Loucy (cell line): ENCODE measurements at regions not wholly inside any gene's neighbourhood (a gene's known extent, or its start where the extent isn't known, plus 50 kb on each side); places are given as distances from the start of the nearest gene placed in this dataset.

ENCODE experiments used
- H2AFZ ChIP-seq: fragments of 200-600 bp; sonication (generic); 2 replicates; pipeline ENCODE4 v1.6.0; 2016; ENCODE audit warnings: antibody characterized with exemption, mild to moderate bottlenecking, low read length, moderate library complexity
- H3F3A ChIP-seq: fragments of 200-600 bp; 2 replicates; pipeline ENCODE4 v1.6.0; 2016; ENCODE audit warnings: antibody characterized with exemption, low read depth, mild to moderate bottlenecking
- H3K27me3 ChIP-seq: fragments of 200-600 bp; sonication (generic); 2 replicates; pipeline ENCODE4 v1.6.1; 2014; ENCODE audit warnings: low read length, mild to moderate bottlenecking; ENCODE audit not compliant: insufficient read depth, poor library complexity, severe bottlenecking
- H3K36me3 ChIP-seq: fragments of 200-600 bp; sonication (generic); 2 replicates; pipeline ENCODE4 v1.6.1; 2016; ENCODE audit warnings: low read length; ENCODE audit not compliant: insufficient read depth
- H3K4me1 ChIP-seq: fragments of 200-600 bp; sonication (generic); 2 replicates; pipeline ENCODE4 v1.5.1; 2014; ENCODE audit warnings: low read length, mild to moderate bottlenecking; ENCODE audit not compliant: insufficient read depth, poor library complexity, severe bottlenecking
- H3K4me2 ChIP-seq: fragments of 200-600 bp; sonication (generic); 2 replicates; pipeline ENCODE4 v1.6.0; 2014; ENCODE audit warnings: antibody characterized with exemption, low read length, low read depth, mild to moderate bottlenecking; ENCODE audit not compliant: poor library complexity, severe bottlenecking
- H3K4me3 ChIP-seq: fragments of 200-600 bp; sonication (generic); 2 replicates; pipeline ENCODE4 v1.5.1; 2014; ENCODE audit warnings: low read length, mild to moderate bottlenecking, mixed read lengths; ENCODE audit not compliant: poor library complexity, severe bottlenecking
- H3K79me2 ChIP-seq: fragments of 200-600 bp; sonication (generic); 2 replicates; pipeline ENCODE4 v1.6.1; 2014; ENCODE audit warnings: low read length; ENCODE audit not compliant: insufficient read depth
- H3K9ac ChIP-seq: fragments of 200-600 bp; sonication (generic); 2 replicates; pipeline ENCODE4 v1.6.0; 2014; ENCODE audit warnings: mild to moderate bottlenecking, low read depth, low read length, moderate library complexity; ENCODE audit not compliant: poor library complexity, severe bottlenecking
- H3K9me2 ChIP-seq: fragments of 200-600 bp; sonication (generic); replicated peaks from 2 replicates; pipeline ENCODE4 v1.6.1; 2016; ENCODE audit warnings: low read depth, low read length, mixed read lengths
- H3K9me3 ChIP-seq: fragments of 200-600 bp; sonication (generic); 2 replicates; pipeline ENCODE4 v1.6.1; 2014; ENCODE audit warnings: mild to moderate bottlenecking, antibody characterized with exemption, low read length, low read depth; ENCODE audit not compliant: insufficient read depth
- H4K20me1 ChIP-seq: fragments of 200-600 bp; sonication (generic); 2 replicates; pipeline ENCODE4 v1.6.0; 2014; ENCODE audit warnings: antibody characterized with exemption, low read length, mild to moderate bottlenecking; ENCODE audit not compliant: insufficient read depth, poor library complexity, severe bottlenecking
- CTCF ChIP-seq: fragments of 200-600 bp; sonication (generic); conservative IDR thresholded peaks from 2 replicates; pipeline ENCODE4 v1.5.1; 2014; ENCODE audit warnings: mild to moderate bottlenecking, antibody characterized with exemption, low read length
- EZH2phosphoT487 ChIP-seq: fragments of 200-600 bp; IDR thresholded peaks from 2 replicates; pipeline ENCODE4 v1.6.1; 2018; ENCODE audit warnings: antibody characterized with exemption, mild to moderate bottlenecking, moderate library complexity, borderline replicate concordance

GRCh38 chr2:20553580-20553979, 97.3 kb downstream of the HS1BP3 start:
- Histone ChIP-seq H3K9me3 (no peaks in the 10 kb centered on the region), H3F3A (no peaks in the 10 kb centered on the region)

GRCh38 chr2:20555954-20556353, 94.9 kb downstream of the HS1BP3 start:
- Histone ChIP-seq H2AFZ (peak overlapping the region; percentile 24; the same call in 1 of the 2 replicates), H3K4me1 (peaks cover 17% of the 10 kb centered on the region)
- TF ChIP-seq EZH2phosphoT487 (no peak), CTCF (no peak)

More at GRCh38 chr2:20553580-20553979, 97.3 kb downstream of the HS1BP3 start:
- Histone ChIP-seq H3K4me3 (no peak overlapping the region), H3K79me2 (no peaks in the 10 kb centered on the region), H3K4me1 (peaks cover 17% of the 10 kb centered on the region), H3K4me2 (no peak overlapping the region), H2AFZ (no peak overlapping the region), H3K9ac (no peak overlapping the region), H3K36me3 (no peaks in the 10 kb centered on the region), H4K20me1 (no peaks in the 10 kb centered on the region), H3K9me2 (no peaks in the 10 kb centered on the region), H3K27me3 (no peaks in the 10 kb centered on the region)
- TF ChIP-seq EZH2phosphoT487 (no peak), CTCF (no peak)

GRCh38 chr2:20556756-20557155, 94.1 kb downstream of the HS1BP3 start:
- H3K27me3 ChIP-seq, result no peaks in the 10 kb centered on the region
- no peak overlapping the region for H3K4me2 ChIP-seq
- H4K20me1 ChIP-seq, result no peaks in the 10 kb centered on the region
- H3K9ac ChIP-seq, result no peak overlapping the region
- H3K4me1 ChIP-seq, result peaks cover 12% of the 10 kb centered on the region
- H3K9me2 ChIP-seq, result no peaks in the 10 kb centered on the region
- TF ChIP-seq CTCF (no peak), EZH2phosphoT487 (no peak)
- H3F3A ChIP-seq, result no peaks in the 10 kb centered on the region
- no peaks in the 10 kb centered on the region for H3K79me2 ChIP-seq
- H3K36me3 ChIP-seq, result no peaks in the 10 kb centered on the region
- no peak overlapping the region for H3K4me3 ChIP-seq
- H3K9me3 ChIP-seq, result no peaks in the 10 kb centered on the region
- no peak overlapping the region for H2AFZ ChIP-seq

More at GRCh38 chr2:20555954-20556353, 94.9 kb downstream of the HS1BP3 start:
- Histone ChIP-seq H3F3A (no peaks in the 10 kb centered on the region), H3K9me2 (no peaks in the 10 kb centered on the region), H3K27me3 (no peaks in the 10 kb centered on the region), H3K36me3 (no peaks in the 10 kb centered on the region), H3K9ac (no peak overlapping the region), H3K4me2 (no peak overlapping the region), H3K9me3 (no peaks in the 10 kb centered on the region), H3K79me2 (no peaks in the 10 kb centered on the region), H4K20me1 (no peaks in the 10 kb centered on the region), H3K4me3 (no peak overlapping the region)
